ENCODE measurements at regions not wholly inside any gene's neighbourhood (a gene's known extent, or its start where the extent isn't known, plus 50 kb on each side); places are given as distances from the start of the nearest gene placed in this dataset.

- ATAC-seq (no peak), FAIRE-seq (no peak), DNase-seq (ENCODE audit: low read depth in 1 of 2, low spot score in 1 of 2) (no peak)
- no peaks in the 10 kb centered on the region for H3K9me3 ChIP-seq
- no peak for TF ChIP-seq ZC3H11A (IDR thresholded peaks at IDR 0.05)
- TF ChIP-seq PHF8 (IDR thresholded peaks at IDR 0.05; ENCODE audit: borderline replicate concordance, low read depth) = no peak
- TF ChIP-seq FOXS1 (CRISPR knock-in tag; IDR thresholded peaks at IDR 0.05) = no peak
- TF ChIP-seq ZSCAN20 (CRISPR knock-in tag; IDR thresholded peaks at IDR 0.05) = no peak
- TF ChIP-seq GATA3 (IDR thresholded peaks at IDR 0.05; ENCODE audit: borderline replicate concordance) = no peak
- no peak for TF ChIP-seq EHMT2 (IDR thresholded peaks at IDR 0.05; ENCODE audit: low read depth)
- no peak for TF ChIP-seq MAFK (IDR thresholded peaks at IDR 0.05; ENCODE audit: partially characterized antibody)
- TF ChIP-seq HDAC2 (IDR thresholded peaks at IDR 0.05) = no peak
- TF ChIP-seq HOXB5 (CRISPR knock-in tag; IDR thresholded peaks at IDR 0.05) = no peak
- TF ChIP-seq SREBF2 (IDR thresholded peaks at IDR 0.05) = no peak
- no peak for TF ChIP-seq PBX3 (IDR thresholded peaks at IDR 0.05)
- no peak for TF ChIP-seq MAX (IDR thresholded peaks at IDR 0.05)
- TF ChIP-seq JUNB (IDR thresholded peaks at IDR 0.05) = no peak
- no peaks in the 10 kb centered on the region for H3K4me1 ChIP-seq
- no peak overlapping the region for H3K4me3 ChIP-seq
- no peak overlapping the region for H3K4me2 ChIP-seq
- ChIA-PET POLR2A (no interaction called here), CTCF (no interaction called here)
- no peak overlapping the region for H3K27ac ChIP-seq
These were observed 201.7 kb downstream of the NNT start for GRCh38 chr5:43804723-43805122.

- no peak for DNase-seq (ENCODE audit: low read depth in 1 of 2, low spot score in 1 of 2)
These were observed 201.1 kb downstream of the NNT start for GRCh38 chr5:43804041-43804440.

GRCh38 chr5:43802651-43803050, 199.7 kb downstream of the NNT start:
- POLR2A ChIA-PET = no interaction called here
- Histone ChIP-seq H3K4me2 (no peak overlapping the region), H3K9me3 (no peaks in the 10 kb centered on the region), H3K4me1 (no peaks in the 10 kb centered on the region), H3K4me3 (no peak overlapping the region), H3K27ac (no peak overlapping the region)
- DNase-seq (ENCODE audit: low read depth in 1 of 2, low spot score in 1 of 2) (no peak), FAIRE-seq (no peak), ATAC-seq (no peak)
- TF ChIP-seq RNF2 (IDR thresholded peaks at IDR 0.05; ENCODE audit: borderline replicate concordance, low read depth) = no peak
- CTCF ChIA-PET = no interaction called here
- under 1% methylated on average over 3 of the region's 3 CpGs for WGBS (ENCODE audit: missing lambda C conversion rate)

More at GRCh38 chr5:43804041-43804440, 201.1 kb downstream of the NNT start:
- CTCF ChIA-PET = no interaction called here
- no peaks in the 10 kb centered on the region for H3K4me1 ChIP-seq
- POLR2A ChIA-PET = no interaction called here
- no peak overlapping the region for H3K4me2 ChIP-seq
- no peak for ATAC-seq
- H3K4me3 ChIP-seq = no peak overlapping the region
- WGBS (ENCODE audit: missing lambda C conversion rate) = 8% methylated on average over 3 of the region's 3 CpGs
- no peak for FAIRE-seq
- H3K9me3 ChIP-seq = no peaks in the 10 kb centered on the region
- no peak for TF ChIP-seq ELK1 (IDR thresholded peaks at IDR 0.05; ENCODE audit: low read depth, low read length)
- TF ChIP-seq USF2 (IDR thresholded peaks at IDR 0.05) = no peak
- TF ChIP-seq FOSL2 (IDR thresholded peaks at IDR 0.05) = no peak
- TF ChIP-seq FOSL2 (CRISPR knock-in tag; IDR thresholded peaks at IDR 0.05) = no peak
- no peak for TF ChIP-seq CBX8 (IDR thresholded peaks at IDR 0.05)
- no peak overlapping the region for H3K27ac ChIP-seq

- Histone ChIP-seq H3K4me3 (no peak overlapping the region), H3K4me2 (no peak overlapping the region), H3K4me1 (no peaks in the 10 kb centered on the region), H3K9me3 (no peaks in the 10 kb centered on the region), H3K27ac (no peak overlapping the region)
- FAIRE-seq (no peak), DNase-seq (ENCODE audit: low read depth in 1 of 2, low spot score in 1 of 2) (no peak), ATAC-seq (no peak)
- CTCF ChIA-PET = no interaction called here
- POLR2A ChIA-PET = no interaction called here
- WGBS (ENCODE audit: missing lambda C conversion rate) = 0% methylated on average over 1 of the region's 1 CpG
- no peak for TF ChIP-seq RARB (CRISPR knock-in tag; IDR thresholded peaks at IDR 0.05)
These were observed 199.1 kb downstream of the NNT start for GRCh38 chr5:43802119-43802518.
